ENCODE measurements at regions not wholly inside any gene's neighbourhood (a gene's known extent, or its start where the extent isn't known, plus 50 kb on each side); places are given as distances from the start of the nearest gene placed in this dataset.

GRCh38 chr22:47327241-47327640, 564.8 kb downstream of the TBC1D22A start:
- TF ChIP-seq ZFP30 (CRISPR knock-in tag; IDR thresholded peaks at IDR 0.05) = no peak
- no peak for TF ChIP-seq RARB (CRISPR knock-in tag; IDR thresholded peaks at IDR 0.05)

Data from SK-N-SH treated with all-trans-retinoic acid at 6 μM for 48 hours (cell line).